C4-2B (cell line): ENCODE measurements at regions not wholly inside any gene's neighbourhood (a gene's known extent, or its start where the extent isn't known, plus 50 kb on each side); places are given as distances from the start of the nearest gene placed in this dataset.

Source experiments
- CTCF ChIP-seq: fragments of 450-650 bp; conservative IDR thresholded peaks from 2 replicates; pipeline ENCODE4 v1.5.1; 2017; ENCODE audit warnings: mild to moderate bottlenecking
- ZFX ChIP-seq: fragments of 450-650 bp; IDR thresholded peaks from 2 replicates; pipeline ENCODE4 v1.6.1; 2017

- TF ChIP-seq CTCF (no peak), ZFX (no peak)
These were observed 131.5 kb upstream of the SATB1 start for GRCh38 chr3:18556503-18557135.
